HepG2 (cell line): ENCODE measurements at regions not wholly inside any gene's neighbourhood (a gene's known extent, or its start where the extent isn't known, plus 50 kb on each side); places are given as distances from the start of the nearest gene placed in this dataset.

Source experiments
- ATAC-seq: fragments of 200-7000 bp; cut with Tn5 transposase; 3 replicates; pipeline ENCODE4 v1.9.1; 2020; ENCODE audit warnings: mild to moderate bottlenecking, moderate library complexity
- BruUV-seq: library from RNA; stranded (reverse); fragments of 400-500 nt; replicated peaks from 2 replicates; lab custom pipeline; 2021; lab: Mats Ljungman, UMichigan
- CTCF ChIA-PET: fragments of 300-600 bp; formaldehyde crosslinking; extraction: SDS; loops from one replicate; lab custom pipeline; 2021; ENCODE audit warnings: low total read pairs, inconsistent platforms, low intra/inter-chr PET ratio; lab: Yijun Ruan, JAX
- POLR2A ChIA-PET: fragments of 350-600 bp; sonication (Branson Sonifier 250); formaldehyde crosslinking; loops from one replicate; lab custom pipeline; 2020; ENCODE audit warnings: antibody characterized with exemption, inconsistent platforms; lab: Yijun Ruan, JAX
- DNase-seq: peaks from one replicate; pipeline ENCODE4 v3.0.0-alpha.2; 2015; ENCODE audit warnings: low spot score
- FAIRE-seq: peaks from 3 replicates; lab custom pipeline; 2011; peaks lifted over from hg19 to GRCh38; lab: Jason Lieb, UNC
- H2AFZ ChIP-seq: one replicate; pipeline ENCODE4 v1.6.1; 2011; ENCODE audit warnings: low read length, inconsistent platforms
- H3K27ac ChIP-seq: fragments of 300-600 bp; 3 replicates; pipeline ENCODE4 v1.8.0; 2011; ENCODE audit warnings: mixed run types, mild to moderate bottlenecking, mixed read lengths, low read length, inconsistent platforms; ENCODE audit not compliant: insufficient read depth; ENCODE audit errors: extremely low read length
- H3K27me3 ChIP-seq, 2 experiments: fragments of 200-600 bp in 1 of 2; 2 replicates in 1 of 2; 3 replicates in 1 of 2; pipeline versions ENCODE4 v1.6.0 to v1.8.0; 2011; ENCODE audit warnings: low read length in 2 of 2, mild to moderate bottlenecking in 2 of 2, moderate library complexity in 2 of 2, inconsistent platforms in 1 of 2; ENCODE audit not compliant: insufficient read depth in 2 of 2, control insufficient read depth in 1 of 2
- H3K36me3 ChIP-seq, 2 experiments: fragments of 200-600 bp in 1 of 2; replicated peaks in 1 of 2; 2 replicates in 1 of 2; 3 replicates in 1 of 2; pipeline versions ENCODE4 v1.5.1 to v1.8.0; 2011; ENCODE audit warnings: low read length in 2 of 2, inconsistent platforms in 1 of 2; ENCODE audit not compliant: insufficient read depth in 2 of 2, control insufficient read depth in 1 of 2
- H3K4me1 ChIP-seq: 2 replicates; pipeline ENCODE4 v1.5.1; 2012; ENCODE audit warnings: low read length, inconsistent platforms; ENCODE audit not compliant: insufficient read depth
- H3K4me2 ChIP-seq: 2 replicates; pipeline ENCODE4 v1.6.0; 2011; ENCODE audit warnings: low read depth, low read length, inconsistent platforms
- H3K4me3 ChIP-seq, 3 experiments: fragments of 200-600 bp in 1 of 3; sonication (generic), shearing (Covaris generic) in 1 of 3; replicated peaks in 1 of 3; 2 replicates each; pipeline ENCODE4 v1.5.1; 2011 to 2016; ENCODE audit warnings: low read length in 3 of 3, inconsistent platforms in 2 of 3, low read depth in 2 of 3, mild to moderate bottlenecking in 2 of 3, control low read depth in 1 of 3, mixed read lengths in 1 of 3; ENCODE audit not compliant: insufficient read depth in 1 of 3
- H3K79me2 ChIP-seq: one replicate; pipeline ENCODE4 v1.6.1; 2011; ENCODE audit warnings: low read length, inconsistent platforms; ENCODE audit not compliant: insufficient read depth
- H3K9ac ChIP-seq: 2 replicates; pipeline ENCODE4 v1.6.0; 2011; ENCODE audit warnings: mild to moderate bottlenecking, low read depth, low read length, inconsistent platforms; ENCODE audit not compliant: insufficient read depth
- H3K9me3 ChIP-seq: 2 replicates; pipeline ENCODE4 v1.5.1; 2012; ENCODE audit warnings: mild to moderate bottlenecking, low read length
- H4K20me1 ChIP-seq: 2 replicates; pipeline ENCODE4 v1.6.0; 2011; ENCODE audit warnings: inconsistent platforms, mild to moderate bottlenecking, low read length, moderate library complexity; ENCODE audit not compliant: insufficient read depth
- KAT8 ChIP-seq: IDR thresholded peaks from 2 replicates; pipeline ENCODE4 v1.6.1; 2016; ENCODE audit warnings: missing genetic modification reagents, missing compliant biosample characterization
- KLF11 ChIP-seq: IDR thresholded peaks from 2 replicates; pipeline ENCODE4 v1.6.1; 2016; ENCODE audit warnings: missing compliant biosample characterization
- MYNN ChIP-seq: sonication (generic); formaldehyde crosslinking; IDR thresholded peaks from 2 replicates; pipeline ENCODE4 v1.4.0; 2020; ENCODE audit warnings: mild to moderate bottlenecking, low read depth, missing genetic modification reagents
- ONECUT2 ChIP-seq: sonication (generic); formaldehyde crosslinking; IDR thresholded peaks from 2 replicates; pipeline ENCODE4 v1.4.0; 2020; ENCODE audit warnings: missing genetic modification reagents
- RAD51 ChIP-seq: fragments of 450-650 bp; IDR thresholded peaks from 2 replicates; pipeline ENCODE4 v1.6.1; 2016; ENCODE audit warnings: borderline replicate concordance
- RXRA ChIP-seq: sonication (generic); formaldehyde crosslinking; IDR thresholded peaks from 2 replicates; pipeline ENCODE4 v1.5.1; 2020; ENCODE audit warnings: missing genetic modification reagents
- SP1 ChIP-seq, 2 experiments: fragments of 450-650 bp in 1 of 2; sonication (generic) in 1 of 2; formaldehyde crosslinking in 1 of 2; IDR thresholded peaks; 2 replicates each; pipeline versions ENCODE4 v1.4.0 to v1.6.1; 2016 to 2020; ENCODE audit warnings: missing genetic modification reagents in 1 of 2
- ZBTB8A ChIP-seq: sonication (generic); formaldehyde crosslinking; IDR thresholded peaks from 2 replicates; pipeline ENCODE4 v1.4.0; 2020; ENCODE audit warnings: mild to moderate bottlenecking, low read depth, missing genetic modification reagents, borderline replicate concordance
- ZKSCAN5 ChIP-seq: sonication (generic); formaldehyde crosslinking; IDR thresholded peaks from 2 replicates; pipeline ENCODE4 v1.5.1; 2020; ENCODE audit warnings: mild to moderate bottlenecking, missing genetic modification reagents
- ZNF224 ChIP-seq: sonication (generic); formaldehyde crosslinking; IDR thresholded peaks from 2 replicates; pipeline ENCODE4 v1.5.0; 2020; ENCODE audit warnings: mild to moderate bottlenecking, missing genetic modification reagents
- ZNF652 ChIP-seq: IDR thresholded peaks from 2 replicates; pipeline ENCODE4 v1.6.1; 2016; ENCODE audit warnings: low read depth, borderline replicate concordance
- ZNF781 ChIP-seq: sonication (generic); formaldehyde crosslinking; IDR thresholded peaks from 2 replicates; pipeline ENCODE4 v1.5.1; 2020; ENCODE audit warnings: borderline replicate concordance, mild to moderate bottlenecking, missing genetic modification reagents; ENCODE audit errors: not compliant biosample characterization
- ZNF839 ChIP-seq: sonication (generic); formaldehyde crosslinking; IDR thresholded peaks from 2 replicates; pipeline ENCODE4 v1.4.0; 2020; ENCODE audit warnings: missing genetic modification reagents, mild to moderate bottlenecking, borderline replicate concordance
- ZSCAN20 ChIP-seq: sonication (generic); formaldehyde crosslinking; IDR thresholded peaks from 2 replicates; pipeline ENCODE4 v1.4.0; 2020; ENCODE audit warnings: missing genetic modification reagents, mild to moderate bottlenecking, borderline replicate concordance
- WGBS: methylation state at CpG from one replicate; pipeline ENCODE4 v1.1.6; 2017; ENCODE audit warnings: low lambda C conversion rate; 5-methylcytosine and 5-hydroxymethylcytosine counted together
- in situ Hi-C: cut with HindIII; loops from 2 replicates; pipeline ENCODE4 v1.10.0; 2017; ENCODE audit warnings: low pct_unique_long_range_greater_than_20kb; ENCODE audit not compliant: extremely low pct_ligation_motif_present
- intact Hi-C: fragments of 100-400 bp; cut with micrococcal nuclease; formaldehyde crosslinking; loops from one replicate; pipeline ENCODE4 v1.10.0; 2022; ENCODE audit not compliant: unreplicated experiment
- TF ChIP-seq, protein P1 (sequence below): sonication (generic); formaldehyde crosslinking; IDR thresholded peaks from 2 replicates; pipeline ENCODE4 v1.4.0; 2020; ENCODE audit warnings: missing genetic modification reagents
- TF ChIP-seq, protein P2 (sequence below): sonication (generic); formaldehyde crosslinking; IDR thresholded peaks from 2 replicates; pipeline ENCODE4 v1.8.1; 2023; ENCODE audit warnings: missing genetic modification reagents, mild to moderate bottlenecking, borderline replicate concordance

DNA sequence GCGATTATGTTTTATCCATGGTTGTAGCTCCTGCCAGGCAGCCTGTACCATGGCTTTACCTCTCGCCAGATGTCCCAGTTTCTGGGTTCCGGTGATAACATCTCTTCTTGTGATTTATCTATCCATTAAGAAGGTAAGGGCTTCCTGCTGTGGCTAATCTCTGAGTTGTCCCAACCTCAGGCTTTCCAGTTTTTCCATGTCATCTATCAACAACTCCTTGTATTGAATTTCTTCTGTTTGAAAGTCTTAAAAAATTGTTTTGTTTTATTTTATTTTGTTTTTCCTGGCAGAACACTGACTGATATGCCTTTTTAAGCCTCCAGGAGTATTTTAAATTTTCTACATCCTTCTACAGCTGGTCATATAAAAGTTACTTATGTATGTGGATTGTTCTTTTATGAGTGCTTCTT is 241.9 kb downstream of the ANTXR2 start:
- H2AFZ ChIP-seq: no peak overlapping the region
- no peaks in the 10 kb centered on the region for H3K9me3 ChIP-seq
- ChIA-PET POLR2A (no interaction called here), CTCF (no interaction called here)
- no peak overlapping the region for H3K27ac ChIP-seq
- in situ Hi-C loops: no loop called here
- WGBS: 0% methylated on average over 3 of the region's 3 CpGs
- no peaks in the 10 kb centered on the region for H3K4me1 ChIP-seq
- H3K9ac ChIP-seq: no peak overlapping the region
- FAIRE-seq (no peak), DNase-seq (no peak), ATAC-seq (no peak)
- no TSS peak for BruUV-seq
- no peaks in the 10 kb centered on the region for H4K20me1 ChIP-seq
- H3K4me2 ChIP-seq: no peak overlapping the region
- TF ChIP-seq MYNN (CRISPR knock-in tag): no peak
- no peak for TF ChIP-seq ZNF652 (CRISPR knock-in tag)
- TF ChIP-seq ZNF781 (CRISPR knock-in tag): no peak
- no peak for TF ChIP-seq RAD51
- TF ChIP-seq ZNF224: no peak
- no peak for TF ChIP-seq ZKSCAN5 (CRISPR knock-in tag)
- TF ChIP-seq KLF11 (CRISPR knock-in tag): no peak
- no peak for TF ChIP-seq SP1 (IDR thresholded peaks at IDR 0.05)
- no peak for TF ChIP-seq SP1 (CRISPR knock-in tag; IDR thresholded peaks at IDR 0.05)
- TF ChIP-seq ONECUT2: no peak
- no peak for TF ChIP-seq ZBTB8A (CRISPR knock-in tag)
- no peaks in the 10 kb centered on the region for H3K79me2 ChIP-seq
- intact Hi-C loops: no loop called here
- no peak overlapping the region for H3K4me3 ChIP-seq
- H3K36me3 ChIP-seq: no peaks in the 10 kb centered on the region
- no peaks in the 10 kb centered on the region for H3K27me3 ChIP-seq

DNA sequence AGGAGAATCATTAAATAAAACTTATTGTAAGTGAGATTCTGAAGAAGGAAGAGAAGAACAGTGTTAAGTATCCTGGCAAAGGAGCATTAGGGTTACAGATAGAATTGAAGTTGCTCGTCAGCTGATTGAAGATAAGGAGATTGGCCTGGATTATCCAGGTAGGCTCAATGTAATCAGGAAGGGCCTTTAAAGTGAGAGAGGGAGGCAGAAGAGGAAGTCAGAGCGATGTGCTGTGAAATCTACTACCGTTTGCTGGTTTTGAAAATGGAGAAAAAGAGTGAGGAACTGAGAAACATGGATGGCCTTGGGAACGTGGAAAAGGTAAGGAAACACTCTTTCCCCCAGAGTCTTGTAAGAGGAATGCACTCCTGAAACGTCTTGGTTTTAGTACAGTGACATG is 245.7 kb downstream of the ANTXR2 start:
- ATAC-seq: no peak
- WGBS: 1% methylated on average over 5 of the region's 5 CpGs
- no peak overlapping the region for H3K27ac ChIP-seq
- intact Hi-C loops (no loop called here), in situ Hi-C loops (no loop called here)
- DNase-seq: no peak
- no peaks in the 10 kb centered on the region for H3K36me3 ChIP-seq
- H3K79me2 ChIP-seq: no peaks in the 10 kb centered on the region
- no peak overlapping the region for H3K9ac ChIP-seq
- H3K9me3 ChIP-seq: no peaks in the 10 kb centered on the region
- no TSS peak for BruUV-seq
- H3K4me1 ChIP-seq: no peaks in the 10 kb centered on the region
- H4K20me1 ChIP-seq: no peaks in the 10 kb centered on the region
- no peak overlapping the region for H3K4me3 ChIP-seq
- no peak overlapping the region for H2AFZ ChIP-seq
- no peaks in the 10 kb centered on the region for H3K27me3 ChIP-seq
- ChIA-PET POLR2A (no interaction called here), CTCF (no interaction called here)
- FAIRE-seq: no peak
- no peak overlapping the region for H3K4me2 ChIP-seq
- TF ChIP-seq KAT8 (no peak), ZSCAN20 (CRISPR knock-in tag) (no peak), RXRA (CRISPR knock-in tag) (no peak), ZNF839 (no peak)
- TF ChIP-seq, protein P1, sequence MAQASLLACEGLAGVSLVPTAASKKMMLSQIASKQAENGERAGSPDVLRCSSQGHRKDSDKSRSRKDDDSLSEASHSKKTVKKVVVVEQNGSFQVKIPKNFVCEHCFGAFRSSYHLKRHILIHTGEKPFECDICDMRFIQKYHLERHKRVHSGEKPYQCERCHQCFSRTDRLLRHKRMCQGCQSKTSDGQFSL: no peak
- TF ChIP-seq, protein P2, sequence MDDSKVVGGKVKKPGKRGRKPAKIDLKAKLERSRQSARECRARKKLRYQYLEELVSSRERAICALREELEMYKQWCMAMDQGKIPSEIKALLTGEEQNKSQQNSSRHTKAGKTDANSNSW: no peak
